ENCODE measurements at regions not wholly inside any gene's neighbourhood (a gene's known extent, or its start where the extent isn't known, plus 50 kb on each side); places are given as distances from the start of the nearest gene placed in this dataset.

DNA sequence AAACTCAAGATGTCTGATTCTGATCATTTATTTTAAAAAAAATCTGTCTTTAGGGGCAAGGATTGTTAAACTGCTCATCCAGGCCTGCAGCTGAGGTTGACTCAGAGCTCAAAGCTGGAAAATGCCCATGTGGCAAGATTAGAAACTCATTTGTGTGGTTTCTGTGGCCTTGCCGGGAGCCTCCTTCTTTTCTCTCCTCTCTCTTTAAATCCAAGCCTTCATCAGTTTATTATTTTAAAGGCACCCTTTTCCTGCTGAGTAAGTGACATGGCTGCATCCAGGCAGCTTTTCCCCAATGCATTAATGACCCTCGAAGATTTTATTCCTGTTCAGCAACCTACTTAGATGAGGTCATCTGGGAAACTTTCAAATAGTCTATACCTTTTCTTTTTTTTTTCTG is 221.3 kb upstream of the CDIN1 start:
- TF ChIP-seq, protein P1, sequence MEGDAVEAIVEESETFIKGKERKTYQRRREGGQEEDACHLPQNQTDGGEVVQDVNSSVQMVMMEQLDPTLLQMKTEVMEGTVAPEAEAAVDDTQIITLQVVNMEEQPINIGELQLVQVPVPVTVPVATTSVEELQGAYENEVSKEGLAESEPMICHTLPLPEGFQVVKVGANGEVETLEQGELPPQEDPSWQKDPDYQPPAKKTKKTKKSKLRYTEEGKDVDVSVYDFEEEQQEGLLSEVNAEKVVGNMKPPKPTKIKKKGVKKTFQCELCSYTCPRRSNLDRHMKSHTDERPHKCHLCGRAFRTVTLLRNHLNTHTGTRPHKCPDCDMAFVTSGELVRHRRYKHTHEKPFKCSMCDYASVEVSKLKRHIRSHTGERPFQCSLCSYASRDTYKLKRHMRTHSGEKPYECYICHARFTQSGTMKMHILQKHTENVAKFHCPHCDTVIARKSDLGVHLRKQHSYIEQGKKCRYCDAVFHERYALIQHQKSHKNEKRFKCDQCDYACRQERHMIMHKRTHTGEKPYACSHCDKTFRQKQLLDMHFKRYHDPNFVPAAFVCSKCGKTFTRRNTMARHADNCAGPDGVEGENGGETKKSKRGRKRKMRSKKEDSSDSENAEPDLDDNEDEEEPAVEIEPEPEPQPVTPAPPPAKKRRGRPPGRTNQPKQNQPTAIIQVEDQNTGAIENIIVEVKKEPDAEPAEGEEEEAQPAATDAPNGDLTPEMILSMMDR (IDR thresholded peaks at IDR 0.05) = no peak
- no peak for TF ChIP-seq EP300 (IDR thresholded peaks at IDR 0.05)

Measured in esophagus muscularis mucosa (tissue), 3 donors.